Heart left ventricle (tissue), 16 donors: ENCODE measurements at regions not wholly inside any gene's neighbourhood (a gene's known extent, or its start where the extent isn't known, plus 50 kb on each side); places are given as distances from the start of the nearest gene placed in this dataset.

Experiments used
- ATAC-seq, 4 donors: fragments of 200-7000 bp; cut with Tn5 transposase; one replicate each; pipeline ENCODE4 v1.9.1; 2020 to 2022; ENCODE audit warnings: moderate library complexity in 4 of 4, mild to moderate bottlenecking in 3 of 4, moderate number of reproducible peaks in 1 of 4
- DNase-seq, 5 donors: peaks; one replicate each; pipeline ENCODE4 v3.0.0-alpha.2; 2020
- H3K27ac ChIP-seq, 12 donors: fragments of 200-600 bp; sonication (generic) in 4 of 12; one replicate each; pipeline versions ENCODE4 v1.5.0 to v1.8.0; 2016 to 2022; ENCODE audit warnings: mild to moderate bottlenecking in 2 of 12
- H3K27me3 ChIP-seq, 9 donors: fragments of 200-600 bp; sonication (generic) in 2 of 9; one replicate each; pipeline versions ENCODE4 v1.5.1 to v1.8.0; 2016 to 2022; ENCODE audit warnings: mild to moderate bottlenecking in 3 of 9
- H3K36me3 ChIP-seq, 9 donors: fragments of 200-600 bp; sonication (generic) in 2 of 9; one replicate each; pipeline versions ENCODE4 v1.5.0 to v1.8.0; 2018 to 2022; ENCODE audit warnings: mild to moderate bottlenecking in 2 of 9
- H3K4me1 ChIP-seq, 12 donors: fragments of 200-600 bp; sonication (generic) in 4 of 12; one replicate each; pipeline versions ENCODE4 v1.5.0 to v1.8.0; 2016 to 2022; ENCODE audit warnings: mild to moderate bottlenecking in 3 of 12
- H3K4me3 ChIP-seq, 12 donors: fragments of 200-600 bp; sonication (generic) in 4 of 12; one replicate each; pipeline versions ENCODE4 v1.5.0 to v1.8.0; 2017 to 2022; ENCODE audit warnings: mild to moderate bottlenecking in 9 of 12, moderate library complexity in 4 of 12
- H3K9me3 ChIP-seq, 12 donors: fragments of 200-600 bp; sonication (generic) in 4 of 12; one replicate each; pipeline versions ENCODE4 v1.5.0 to v1.8.0; 2016 to 2022; ENCODE audit warnings: mild to moderate bottlenecking in 1 of 12
- POLR2A ChIP-seq, 2 donors: fragments of 450-650 bp; IDR thresholded peaks; one replicate each; pipeline ENCODE4 v1.6.1; 2017; ENCODE audit warnings: antibody characterized with exemption in 2 of 2, mild to moderate bottlenecking in 2 of 2, moderate library complexity in 2 of 2
- WGBS, 4 donors: extraction: QIAGEN DNeasy Blood & Tissue Kit in 2 of 4; methylation state at CpG; one replicate each; pipeline versions ENCODE4 v1.1.5 to v1.1.7; 2013 to 2018; 5-methylcytosine and 5-hydroxymethylcytosine counted together
- intact Hi-C, 10 donors: fragments of 100-400 bp; cut with DNase I; formaldehyde crosslinking; loops; one replicate each; pipeline versions ENCODE4 v1.11.1 to v1.14.2; 2022
- TF ChIP-seq, protein P1 (sequence below), 12 donors: fragments of 200-600 bp; sonication (generic) in 4 of 12; IDR thresholded peaks; one replicate each; pipeline versions ENCODE4 v1.5.0 to v1.8.0; 2018 to 2022; ENCODE audit warnings: antibody characterized with exemption in 12 of 12, mild to moderate bottlenecking in 5 of 12
- donor health status: ischemic (EF 13 %, LVEDD 7.1; RV severe dilation, severe dysfunction).
- donor health status: healthy with polysubstance abuse.
- donor health status: DM: no; HTN: yes; CAD: no.
- donor health status: DM: no; HTN: no; CAD: no.
- donor health status: ischemic (EF 25% LVEDD 6.9; RV normal size, moderate dysfunction).
- donor health status: ischemic (EF 25% LVEDD 5.7; RV mildly dilated, moderate dysfunction).
- donor health status: healthy.
- donor health status: DM: yes; HTN: yes; CAD: no.
- donor health status: ischemic (EF 35%, LVEDD 5.7; RV mildly dilated, moderate dysfunction).
- donor health status: nonischemic (EF 11% LVEDD 7.7; RV severe dilation, severe dysfunction).
- donor health status: DM: yes; HTN: yes; CAD: no.
- donor health status: PGD.
- donor health status: ischemic (EF 29% LVEDD 5.4; RV normal size, mild dysfunction).
- donor health status: nonischemic (EF 23%, LVEDD 6.1; RV moderate dilation, normal function).

DNA sequence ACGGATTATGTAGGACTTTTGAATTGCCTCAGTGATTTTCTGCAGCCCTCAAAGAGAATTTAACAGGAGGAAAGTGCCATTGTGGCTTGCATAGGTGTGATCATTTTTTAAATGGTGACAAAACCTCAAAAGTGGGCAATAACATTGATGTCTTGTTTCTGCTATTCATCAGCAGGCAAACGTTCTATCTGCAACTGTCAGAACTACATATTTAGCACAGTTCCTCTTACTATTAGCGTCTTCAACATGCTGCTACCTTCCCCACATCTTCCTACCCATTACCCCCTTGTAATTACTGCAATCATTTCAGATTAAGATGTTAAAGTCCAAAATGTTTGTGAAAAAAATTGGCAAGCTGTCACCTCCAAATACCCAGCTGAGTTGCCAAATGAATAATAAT lies 254.6 kb downstream of the SMARCA2 start:
- WGBS, 4 donors = 47 to 80% (median 72%) methylated on average over 3 of the region's 3 CpGs
- H3K27me3 ChIP-seq = no peaks in the 10 kb centered on the region
- no peaks in the 10 kb centered on the region for H3K9me3 ChIP-seq
- no peak overlapping the region for H3K27ac ChIP-seq
- intact Hi-C loops = loop anchor here in 1 of 10 donors (10.0 kb wide), 1 partner anchor 55 kb away; no protein-coding TSS in a partner anchor
- ATAC-seq (no peak), DNase-seq (no peak)
- TF ChIP-seq, protein P1, sequence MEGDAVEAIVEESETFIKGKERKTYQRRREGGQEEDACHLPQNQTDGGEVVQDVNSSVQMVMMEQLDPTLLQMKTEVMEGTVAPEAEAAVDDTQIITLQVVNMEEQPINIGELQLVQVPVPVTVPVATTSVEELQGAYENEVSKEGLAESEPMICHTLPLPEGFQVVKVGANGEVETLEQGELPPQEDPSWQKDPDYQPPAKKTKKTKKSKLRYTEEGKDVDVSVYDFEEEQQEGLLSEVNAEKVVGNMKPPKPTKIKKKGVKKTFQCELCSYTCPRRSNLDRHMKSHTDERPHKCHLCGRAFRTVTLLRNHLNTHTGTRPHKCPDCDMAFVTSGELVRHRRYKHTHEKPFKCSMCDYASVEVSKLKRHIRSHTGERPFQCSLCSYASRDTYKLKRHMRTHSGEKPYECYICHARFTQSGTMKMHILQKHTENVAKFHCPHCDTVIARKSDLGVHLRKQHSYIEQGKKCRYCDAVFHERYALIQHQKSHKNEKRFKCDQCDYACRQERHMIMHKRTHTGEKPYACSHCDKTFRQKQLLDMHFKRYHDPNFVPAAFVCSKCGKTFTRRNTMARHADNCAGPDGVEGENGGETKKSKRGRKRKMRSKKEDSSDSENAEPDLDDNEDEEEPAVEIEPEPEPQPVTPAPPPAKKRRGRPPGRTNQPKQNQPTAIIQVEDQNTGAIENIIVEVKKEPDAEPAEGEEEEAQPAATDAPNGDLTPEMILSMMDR (IDR thresholded peaks at IDR 0.05) = no peak
- TF ChIP-seq POLR2A (IDR thresholded peaks at IDR 0.05) = no peak
- no peak overlapping the region for H3K4me3 ChIP-seq
- H3K36me3 ChIP-seq = no peaks in the 10 kb centered on the region
- peaks cover 0 to 12% (median 6%) of the 10 kb centered on the region in 12 donors for H3K4me1 ChIP-seq

DNA sequence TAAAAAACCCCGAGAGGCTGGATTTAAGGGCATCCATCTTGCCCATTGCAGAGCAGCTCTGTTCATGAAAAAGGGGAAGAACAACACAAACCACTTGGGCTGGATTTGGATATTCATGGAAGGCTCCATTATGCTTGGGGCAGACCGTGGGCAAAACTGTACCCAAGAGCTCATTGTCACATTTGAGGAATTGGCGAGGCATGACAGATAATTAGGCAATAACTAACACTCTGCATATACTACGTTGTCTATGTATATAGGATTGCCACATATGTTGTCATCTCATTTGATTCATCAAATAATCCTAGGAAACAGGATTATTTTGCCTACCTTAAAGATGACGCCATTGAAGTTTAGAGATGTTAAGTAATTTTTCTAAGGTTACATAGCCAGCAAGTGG lies 255.4 kb downstream of the SMARCA2 start:
- intact Hi-C loops = no loop called here
- H3K4me3 ChIP-seq = no peak overlapping the region
- WGBS, 4 donors = 88 to 95% (median 90%) methylated on average over 5 of the region's 5 CpGs
- no peaks in the 10 kb centered on the region for H3K36me3 ChIP-seq
- ATAC-seq (no peak), DNase-seq (no peak)
- no peaks in the 10 kb centered on the region for H3K9me3 ChIP-seq
- no peaks in the 10 kb centered on the region for H3K27me3 ChIP-seq
- no peak for TF ChIP-seq POLR2A (IDR thresholded peaks at IDR 0.05)
- TF ChIP-seq, protein P1 (IDR thresholded peaks at IDR 0.05) = no peak
- peaks cover 0 to 12% (median 6%) of the 10 kb centered on the region in 12 donors for H3K4me1 ChIP-seq
- no peak overlapping the region for H3K27ac ChIP-seq

DNA sequence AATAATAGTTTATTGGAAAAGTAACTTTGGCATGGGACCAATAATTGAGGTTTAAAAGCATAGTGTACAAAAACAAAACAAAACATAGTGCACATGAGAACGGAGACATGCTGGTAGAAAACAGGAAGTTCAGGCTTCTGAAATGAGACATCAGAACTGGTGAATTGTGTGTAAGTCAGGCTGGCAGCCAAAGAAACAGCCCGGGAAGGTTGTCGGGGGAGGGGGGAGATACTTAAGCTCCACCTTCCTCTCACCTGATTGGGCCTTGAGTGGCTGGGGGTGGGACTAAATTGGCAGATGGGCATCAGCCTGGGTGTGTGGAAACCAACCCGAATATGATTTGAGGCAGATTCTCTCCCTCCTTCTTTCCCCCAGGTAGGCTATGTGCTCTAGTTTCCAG lies 256.3 kb downstream of the SMARCA2 start:
- no peaks in the 10 kb centered on the region for H3K27me3 ChIP-seq
- no peaks in the 10 kb centered on the region for H3K9me3 ChIP-seq
- WGBS, 4 donors = 45 to 54% (median 49%) methylated on average over 4 of the region's 4 CpGs
- no peak overlapping the region for H3K4me3 ChIP-seq
- H3K27ac ChIP-seq = no peak overlapping the region
- TF ChIP-seq, protein P1 (IDR thresholded peaks at IDR 0.05) = no peak
- TF ChIP-seq POLR2A (IDR thresholded peaks at IDR 0.05) = no peak
- DNase-seq (peak in 1 of 5 donors; percentile 44), ATAC-seq (no peak)
- H3K36me3 ChIP-seq = no peaks in the 10 kb centered on the region
- H3K4me1 ChIP-seq = peaks cover 0 to 12% (median 6%) of the 10 kb centered on the region in 12 donors
- intact Hi-C loops = no loop called here

DNA sequence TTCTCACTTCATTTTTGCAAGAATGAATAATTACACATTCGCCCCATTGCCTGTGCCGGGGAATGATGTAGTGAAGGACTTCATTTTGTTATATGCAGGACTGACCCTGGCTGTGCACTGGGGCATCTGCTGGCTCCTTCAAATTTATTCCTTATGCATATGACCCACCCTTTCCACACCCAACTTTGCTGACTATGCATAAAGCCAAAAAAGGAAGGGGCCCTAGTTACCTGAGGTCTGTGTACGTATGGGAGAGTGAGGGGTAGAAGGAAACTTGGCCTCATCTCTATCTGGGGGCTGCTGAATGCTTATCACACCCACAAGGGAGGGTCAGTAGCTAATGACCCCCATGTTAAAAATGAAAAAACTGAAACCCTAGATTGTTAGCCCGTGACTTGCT lies 259.6 kb downstream of the SMARCA2 start:
- H3K4me3 ChIP-seq = no peak overlapping the region
- no peak overlapping the region for H3K27ac ChIP-seq
- no peaks in the 10 kb centered on the region for H3K36me3 ChIP-seq
- intact Hi-C loops = no loop called here
- H3K4me1 ChIP-seq = peaks cover 0 to 6% (median 0%) of the 10 kb centered on the region in 12 donors
- H3K27me3 ChIP-seq = no peaks in the 10 kb centered on the region
- WGBS, 4 donors = 75 to 89% (median 86%) methylated on average over 4 of the region's 4 CpGs
- no peak for DNase-seq
- no peak for ATAC-seq
- H3K9me3 ChIP-seq = no peaks in the 10 kb centered on the region
- TF ChIP-seq, protein P1 (IDR thresholded peaks at IDR 0.05) = no peak
- TF ChIP-seq POLR2A (IDR thresholded peaks at IDR 0.05) = no peak
